Nephron (organoid): ENCODE measurements at regions not wholly inside any gene's neighbourhood (a gene's known extent, or its start where the extent isn't known, plus 50 kb on each side); places are given as distances from the start of the nearest gene placed in this dataset.
"Not testable (repeated sequence)": the region's sequence is repeated elsewhere in the genome, so short reads cannot be mapped to it uniquely, and the experiment has no call there.

Experiments used
- H3K27ac Mint-ChIP-seq, 3 experiments: 2 replicates each; pipeline ENCODE4 v1.8.0; 2020; ENCODE audit warnings: mixed read lengths in 3 of 3, mild to moderate bottlenecking in 2 of 3, moderate library complexity in 1 of 3
- H3K27me3 Mint-ChIP-seq: 2 replicates; pipeline ENCODE4 v1.8.0; 2021; ENCODE audit warnings: low read depth, mild to moderate bottlenecking, moderate library complexity, mixed read lengths
- H3K36me3 Mint-ChIP-seq: 2 replicates; pipeline ENCODE4 v1.8.0; 2020; ENCODE audit warnings: low read depth, mixed read lengths
- H3K4me1 Mint-ChIP-seq: 2 replicates; pipeline ENCODE4 v1.8.0; 2020; ENCODE audit warnings: mixed read lengths
- H3K4me3 Mint-ChIP-seq, 3 experiments: 2 replicates each; pipeline ENCODE4 v1.8.0; 2020; ENCODE audit warnings: mild to moderate bottlenecking in 3 of 3, mixed read lengths in 3 of 3, moderate library complexity in 2 of 3
- H3K9me3 Mint-ChIP-seq: 2 replicates; pipeline ENCODE4 v1.8.0; 2020; ENCODE audit warnings: mixed read lengths
- TF ChIP-seq, protein P1 (sequence below), 3 experiments: fragments of 200-600 bp; sonication (generic); IDR thresholded peaks; one replicate each; pipeline ENCODE4 v1.5.0; 2021; ENCODE audit warnings: antibody characterized with exemption in 3 of 3; ENCODE audit not compliant: unreplicated experiment in 3 of 3

DNA sequence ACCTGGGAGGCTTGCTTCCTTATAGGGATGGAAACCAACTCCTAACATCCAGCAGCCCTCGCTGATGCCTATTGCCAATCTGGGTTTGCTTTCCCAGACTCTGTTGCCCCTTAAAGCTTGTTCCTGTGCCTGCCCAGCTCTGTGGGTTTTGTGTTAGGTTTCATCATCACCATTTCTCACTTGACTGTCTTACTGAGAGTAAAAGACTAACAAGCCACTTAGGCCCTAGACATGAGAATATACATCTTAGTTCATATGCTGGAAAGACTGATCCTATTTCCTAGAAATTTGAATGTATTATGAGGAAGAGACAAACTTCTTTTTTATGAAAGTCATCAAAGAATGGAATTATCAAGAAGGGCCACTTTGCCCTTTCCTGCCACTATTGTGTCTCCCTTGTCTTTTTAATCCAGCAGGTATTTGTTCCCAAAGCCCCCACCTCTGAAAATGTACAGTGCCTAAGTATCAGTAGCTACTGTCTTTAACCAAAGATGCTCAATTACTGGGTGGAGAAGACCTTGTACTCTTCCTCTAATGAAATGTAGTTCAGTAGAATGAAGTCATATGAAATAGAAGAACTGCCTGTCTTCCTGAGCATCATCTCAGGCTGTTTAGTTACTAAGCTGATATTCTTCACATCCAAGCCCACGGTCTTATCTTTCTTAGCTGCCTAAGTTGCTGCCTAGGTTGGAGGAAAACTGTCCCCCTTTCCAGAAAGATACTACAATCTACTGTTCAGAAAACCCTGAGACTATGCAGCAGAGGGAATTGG is 59.8 kb upstream of the ZPLD1 start:
- Mint-ChIP-seq H3K27ac (no peak overlapping the region), H3K27me3 (no peaks in the 10 kb centered on the region), H3K9me3 (no peaks in the 10 kb centered on the region), H3K4me3 (no peak overlapping the region), H3K4me1 (no peaks in the 10 kb centered on the region), H3K36me3 (no peaks in the 10 kb centered on the region)
- TF ChIP-seq, protein P1, sequence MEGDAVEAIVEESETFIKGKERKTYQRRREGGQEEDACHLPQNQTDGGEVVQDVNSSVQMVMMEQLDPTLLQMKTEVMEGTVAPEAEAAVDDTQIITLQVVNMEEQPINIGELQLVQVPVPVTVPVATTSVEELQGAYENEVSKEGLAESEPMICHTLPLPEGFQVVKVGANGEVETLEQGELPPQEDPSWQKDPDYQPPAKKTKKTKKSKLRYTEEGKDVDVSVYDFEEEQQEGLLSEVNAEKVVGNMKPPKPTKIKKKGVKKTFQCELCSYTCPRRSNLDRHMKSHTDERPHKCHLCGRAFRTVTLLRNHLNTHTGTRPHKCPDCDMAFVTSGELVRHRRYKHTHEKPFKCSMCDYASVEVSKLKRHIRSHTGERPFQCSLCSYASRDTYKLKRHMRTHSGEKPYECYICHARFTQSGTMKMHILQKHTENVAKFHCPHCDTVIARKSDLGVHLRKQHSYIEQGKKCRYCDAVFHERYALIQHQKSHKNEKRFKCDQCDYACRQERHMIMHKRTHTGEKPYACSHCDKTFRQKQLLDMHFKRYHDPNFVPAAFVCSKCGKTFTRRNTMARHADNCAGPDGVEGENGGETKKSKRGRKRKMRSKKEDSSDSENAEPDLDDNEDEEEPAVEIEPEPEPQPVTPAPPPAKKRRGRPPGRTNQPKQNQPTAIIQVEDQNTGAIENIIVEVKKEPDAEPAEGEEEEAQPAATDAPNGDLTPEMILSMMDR (IDR thresholded peaks at IDR 0.05; ENCODE audit: unreplicated experiment in 3 of 3), result no peak

DNA sequence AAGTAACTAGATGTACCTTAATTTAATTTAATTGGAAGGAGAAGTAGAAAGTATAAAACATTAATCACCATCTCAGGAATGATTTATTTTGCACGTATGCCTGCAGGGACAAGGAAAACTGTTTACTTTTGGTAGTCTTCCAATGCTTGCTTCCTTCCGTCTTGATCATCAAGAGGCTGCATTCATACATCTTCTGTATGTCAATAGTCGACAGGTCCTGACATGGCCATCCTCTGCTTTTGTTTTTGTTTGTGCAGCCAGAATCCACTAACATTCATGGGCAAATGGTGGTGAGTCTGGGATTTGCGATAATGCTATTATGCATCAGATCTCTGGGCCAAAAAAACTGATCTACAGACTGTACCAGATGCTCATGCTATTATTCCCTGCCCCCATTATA is 56.6 kb upstream of the ZPLD1 start:
- H3K4me3 Mint-ChIP-seq, result no peak overlapping the region
- TF ChIP-seq, protein P1 (IDR thresholded peaks at IDR 0.05; ENCODE audit: unreplicated experiment in 3 of 3), result no peak
- no peaks in the 10 kb centered on the region for H3K4me1 Mint-ChIP-seq
- H3K36me3 Mint-ChIP-seq, result no peaks in the 10 kb centered on the region
- H3K27ac Mint-ChIP-seq, result no peak overlapping the region
- no peaks in the 10 kb centered on the region for H3K9me3 Mint-ChIP-seq
- no peaks in the 10 kb centered on the region for H3K27me3 Mint-ChIP-seq

DNA sequence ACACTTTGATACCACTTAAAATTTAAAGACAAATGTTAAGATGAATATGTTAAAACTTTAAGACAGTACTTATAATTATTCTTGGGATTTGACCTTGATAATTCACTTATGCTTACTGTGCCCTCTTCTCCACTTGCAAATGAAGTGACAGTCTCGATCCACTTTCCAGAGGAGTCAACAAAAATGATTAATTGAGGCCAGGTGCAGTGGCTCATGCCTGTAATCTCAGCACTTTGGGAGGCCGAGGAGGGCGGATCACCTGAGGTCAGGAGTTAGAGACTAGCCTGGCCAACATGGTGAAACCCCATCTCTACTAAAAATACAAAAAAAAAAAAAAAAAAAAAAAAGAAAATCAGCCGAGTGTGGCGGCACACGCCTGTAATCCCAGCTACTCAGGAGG is 52.6 kb upstream of the ZPLD1 start:
- not testable (repeated sequence) for H3K27ac Mint-ChIP-seq, H3K9me3 Mint-ChIP-seq, H3K4me1 Mint-ChIP-seq, H3K27me3 Mint-ChIP-seq, H3K4me3 Mint-ChIP-seq, H3K36me3 Mint-ChIP-seq
